Upper lobe of left lung (tissue), 4 donors: ENCODE measurements at regions not wholly inside any gene's neighbourhood (a gene's known extent, or its start where the extent isn't known, plus 50 kb on each side); places are given as distances from the start of the nearest gene placed in this dataset.

Experiments used
- EP300 ChIP-seq, 4 donors: sonication (generic); formaldehyde crosslinking; IDR thresholded peaks; one replicate each; pipeline ENCODE4 v1.5.1; 2017; ENCODE audit warnings: antibody characterized with exemption in 4 of 4, control low read depth in 2 of 4
- POLR2A ChIP-seq, 4 donors: fragments of 450-650 bp; IDR thresholded peaks; one replicate each; pipeline ENCODE4 v1.5.1; 2016 to 2017; ENCODE audit warnings: antibody characterized with exemption in 4 of 4, mild to moderate bottlenecking in 2 of 4
- POLR2AphosphoS5 ChIP-seq, 2 donors: sonication (generic); formaldehyde crosslinking; IDR thresholded peaks; one replicate each; pipeline ENCODE4 v1.5.1; 2017; ENCODE audit warnings: antibody characterized with exemption in 2 of 2
- TF ChIP-seq, protein P1 (sequence below), 6 experiments: fragments of 450-650 bp in 4 of 6; fragments of 200-600 bp in 2 of 6; sonication (generic) in 2 of 6; IDR thresholded peaks; one replicate each; pipeline ENCODE4 v1.5.1; 2016 to 2019; ENCODE audit warnings: antibody characterized with exemption in 6 of 6

DNA sequence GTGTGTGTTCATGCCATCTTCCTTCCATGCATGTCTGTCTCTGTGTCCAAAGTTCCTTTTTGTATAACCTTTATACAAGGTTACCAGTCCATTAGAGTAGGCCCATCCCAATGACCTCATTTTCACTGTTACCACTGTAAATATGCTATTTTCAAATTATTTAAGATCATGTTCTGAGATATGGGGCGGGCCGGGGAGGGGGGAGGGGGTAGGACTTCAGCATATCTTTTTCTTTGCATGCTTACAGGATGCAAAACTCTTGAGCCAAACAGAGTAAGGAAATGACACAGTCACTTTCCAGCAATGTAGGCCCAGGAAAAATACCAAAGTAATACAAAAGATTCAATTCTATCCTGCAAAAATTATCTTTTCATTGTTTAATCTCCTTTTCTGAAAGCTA is 124.1 kb upstream of the HNRNPA3 start:
- TF ChIP-seq EP300 (IDR thresholded peaks at IDR 0.05) (no peak), POLR2A (IDR thresholded peaks at IDR 0.05) (no peak), POLR2AphosphoS5 (IDR thresholded peaks at IDR 0.05) (no peak)
- TF ChIP-seq, protein P1, sequence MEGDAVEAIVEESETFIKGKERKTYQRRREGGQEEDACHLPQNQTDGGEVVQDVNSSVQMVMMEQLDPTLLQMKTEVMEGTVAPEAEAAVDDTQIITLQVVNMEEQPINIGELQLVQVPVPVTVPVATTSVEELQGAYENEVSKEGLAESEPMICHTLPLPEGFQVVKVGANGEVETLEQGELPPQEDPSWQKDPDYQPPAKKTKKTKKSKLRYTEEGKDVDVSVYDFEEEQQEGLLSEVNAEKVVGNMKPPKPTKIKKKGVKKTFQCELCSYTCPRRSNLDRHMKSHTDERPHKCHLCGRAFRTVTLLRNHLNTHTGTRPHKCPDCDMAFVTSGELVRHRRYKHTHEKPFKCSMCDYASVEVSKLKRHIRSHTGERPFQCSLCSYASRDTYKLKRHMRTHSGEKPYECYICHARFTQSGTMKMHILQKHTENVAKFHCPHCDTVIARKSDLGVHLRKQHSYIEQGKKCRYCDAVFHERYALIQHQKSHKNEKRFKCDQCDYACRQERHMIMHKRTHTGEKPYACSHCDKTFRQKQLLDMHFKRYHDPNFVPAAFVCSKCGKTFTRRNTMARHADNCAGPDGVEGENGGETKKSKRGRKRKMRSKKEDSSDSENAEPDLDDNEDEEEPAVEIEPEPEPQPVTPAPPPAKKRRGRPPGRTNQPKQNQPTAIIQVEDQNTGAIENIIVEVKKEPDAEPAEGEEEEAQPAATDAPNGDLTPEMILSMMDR (IDR thresholded peaks at IDR 0.05), result no peak
